ENCODE measurements at regions not wholly inside any gene's neighbourhood (a gene's known extent, or its start where the extent isn't known, plus 50 kb on each side); places are given as distances from the start of the nearest gene placed in this dataset.
"Not testable (repeated sequence)": the region's sequence is repeated elsewhere in the genome, so short reads cannot be mapped to it uniquely, and the experiment has no call there.

- Histone ChIP-seq H3K4me3 (ENCODE audit: insufficient read depth, low read depth, low read length) (no peak overlapping the region), H3K36me3 (replicated peaks; ENCODE audit: control insufficient read depth, insufficient read depth, low read length) (no peaks in the 10 kb centered on the region), H3K27me3 (ENCODE audit: control insufficient read depth, insufficient read depth, low read length) (no peaks in the 10 kb centered on the region)
- DNase-seq: peak; percentile 13
Measured at GRCh38 chr10:42690449-42691360, 52.3 kb upstream of the ZNF33B start.

- DNase-seq: no peak
- Histone ChIP-seq H3K27me3 (ENCODE audit: control insufficient read depth, insufficient read depth, low read length) (no peaks in the 10 kb centered on the region), H3K36me3 (replicated peaks; ENCODE audit: control insufficient read depth, insufficient read depth, low read length) (no peaks in the 10 kb centered on the region), H3K4me3 (ENCODE audit: insufficient read depth, low read depth, low read length) (no peak overlapping the region)
Measured at GRCh38 chr10:42691361-42692120, 53.2 kb upstream of the ZNF33B start.

GRCh38 chr10:42697926-42698325 lies 59.6 kb upstream of the ZNF33B start:
- DNase-seq: no peak
- H3K27me3 ChIP-seq (ENCODE audit: control insufficient read depth, insufficient read depth, low read length): no peaks in the 10 kb centered on the region
- no peaks in the 10 kb centered on the region for H3K36me3 ChIP-seq (replicated peaks; ENCODE audit: control insufficient read depth, insufficient read depth, low read length)
- H3K4me3 ChIP-seq (ENCODE audit: insufficient read depth, low read depth, low read length): no peak overlapping the region

- DNase-seq: no peak
- no peaks in the 10 kb centered on the region for H3K36me3 ChIP-seq (replicated peaks; ENCODE audit: control insufficient read depth, insufficient read depth, low read length)
Measured at GRCh38 chr10:42707234-42707633, 68.9 kb upstream of the ZNF33B start.

GRCh38 chr10:42719339-42719738 lies 63.3 kb upstream of the BMS1 start:
- not testable (repeated sequence) for H3K27me3 ChIP-seq (ENCODE audit: control insufficient read depth, insufficient read depth, low read length); H3K4me3 ChIP-seq (ENCODE audit: insufficient read depth, low read depth, low read length); H3K36me3 ChIP-seq (replicated peaks; ENCODE audit: control insufficient read depth, insufficient read depth, low read length); DNase-seq

More at GRCh38 chr10:42707234-42707633, 68.9 kb upstream of the ZNF33B start:
- Histone ChIP-seq H3K4me3 (ENCODE audit: insufficient read depth, low read depth, low read length) (no peak overlapping the region), H3K27me3 (ENCODE audit: control insufficient read depth, insufficient read depth, low read length) (no peaks in the 10 kb centered on the region)

- no peaks in the 10 kb centered on the region for H3K36me3 ChIP-seq (replicated peaks; ENCODE audit: control insufficient read depth, insufficient read depth, low read length)
- H3K27me3 ChIP-seq (ENCODE audit: control insufficient read depth, insufficient read depth, low read length): no peaks in the 10 kb centered on the region
- no peak for DNase-seq
- no peak overlapping the region for H3K4me3 ChIP-seq (ENCODE audit: insufficient read depth, low read depth, low read length)
Measured at GRCh38 chr10:42722575-42722974, 60.0 kb upstream of the BMS1 start.

- DNase-seq; H3K27me3 ChIP-seq (ENCODE audit: control insufficient read depth, insufficient read depth, low read length); H3K4me3 ChIP-seq (ENCODE audit: insufficient read depth, low read depth, low read length); H3K36me3 ChIP-seq (replicated peaks; ENCODE audit: control insufficient read depth, insufficient read depth, low read length): not testable (repeated sequence)
Measured at GRCh38 chr10:42723549-42723948, 59.0 kb upstream of the BMS1 start.

GRCh38 chr10:42724660-42725059 lies 57.9 kb upstream of the BMS1 start:
- not testable (repeated sequence) for H3K4me3 ChIP-seq (ENCODE audit: insufficient read depth, low read depth, low read length); DNase-seq; H3K27me3 ChIP-seq (ENCODE audit: control insufficient read depth, insufficient read depth, low read length); H3K36me3 ChIP-seq (replicated peaks; ENCODE audit: control insufficient read depth, insufficient read depth, low read length)

GRCh38 chr10:42732266-42732665 lies 50.3 kb upstream of the BMS1 start:
- Histone ChIP-seq H3K4me3 (ENCODE audit: insufficient read depth, low read depth, low read length) (no peak overlapping the region), H3K27me3 (ENCODE audit: control insufficient read depth, insufficient read depth, low read length) (no peaks in the 10 kb centered on the region), H3K36me3 (replicated peaks; ENCODE audit: control insufficient read depth, insufficient read depth, low read length) (no peaks in the 10 kb centered on the region)
- no peak for DNase-seq
